ENCODE measurements at regions not wholly inside any gene's neighbourhood (a gene's known extent, or its start where the extent isn't known, plus 50 kb on each side); places are given as distances from the start of the nearest gene placed in this dataset.
"Not testable (repeated sequence)": the region's sequence is repeated elsewhere in the genome, so short reads cannot be mapped to it uniquely, and the experiment has no call there.

DNA sequence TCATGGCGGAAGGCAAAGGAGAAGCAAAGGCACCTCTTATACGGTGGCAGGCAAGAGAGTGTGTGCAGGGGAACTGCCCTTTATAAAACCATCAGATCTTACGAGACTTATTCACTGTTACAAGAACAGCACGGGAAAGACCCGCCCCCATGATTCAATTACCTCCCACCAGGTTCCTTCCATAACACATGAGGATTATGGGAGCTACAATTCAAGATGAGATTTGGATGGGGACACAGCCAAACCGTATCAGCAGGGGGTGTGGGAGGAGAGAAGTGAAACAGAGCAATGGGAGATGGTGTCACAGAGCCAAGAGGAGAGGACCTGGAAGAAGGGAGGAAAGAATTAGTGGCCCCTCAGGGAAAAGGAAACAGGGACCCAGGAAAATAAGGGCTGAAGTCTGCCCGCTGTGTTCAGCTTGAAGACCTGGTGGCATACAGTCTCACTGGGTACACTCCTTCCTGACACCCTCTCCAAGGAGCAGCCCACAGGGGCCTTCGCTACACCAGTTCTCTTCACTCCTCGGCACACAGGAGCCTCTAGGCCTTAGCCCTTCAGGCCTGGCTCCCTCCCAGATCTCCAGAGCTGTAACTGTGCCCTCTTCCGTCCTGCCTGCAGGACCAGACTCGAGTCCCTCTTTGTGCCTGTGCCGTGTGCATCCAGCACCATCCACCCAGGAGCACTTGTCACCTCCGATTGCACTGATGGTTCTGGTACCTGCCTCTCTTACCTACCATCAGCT, 262.1 kb downstream of the EIPR1 start:
- FAIRE-seq (no peak), DNase-seq (ENCODE audit: low spot score) (no peak)

DNA sequence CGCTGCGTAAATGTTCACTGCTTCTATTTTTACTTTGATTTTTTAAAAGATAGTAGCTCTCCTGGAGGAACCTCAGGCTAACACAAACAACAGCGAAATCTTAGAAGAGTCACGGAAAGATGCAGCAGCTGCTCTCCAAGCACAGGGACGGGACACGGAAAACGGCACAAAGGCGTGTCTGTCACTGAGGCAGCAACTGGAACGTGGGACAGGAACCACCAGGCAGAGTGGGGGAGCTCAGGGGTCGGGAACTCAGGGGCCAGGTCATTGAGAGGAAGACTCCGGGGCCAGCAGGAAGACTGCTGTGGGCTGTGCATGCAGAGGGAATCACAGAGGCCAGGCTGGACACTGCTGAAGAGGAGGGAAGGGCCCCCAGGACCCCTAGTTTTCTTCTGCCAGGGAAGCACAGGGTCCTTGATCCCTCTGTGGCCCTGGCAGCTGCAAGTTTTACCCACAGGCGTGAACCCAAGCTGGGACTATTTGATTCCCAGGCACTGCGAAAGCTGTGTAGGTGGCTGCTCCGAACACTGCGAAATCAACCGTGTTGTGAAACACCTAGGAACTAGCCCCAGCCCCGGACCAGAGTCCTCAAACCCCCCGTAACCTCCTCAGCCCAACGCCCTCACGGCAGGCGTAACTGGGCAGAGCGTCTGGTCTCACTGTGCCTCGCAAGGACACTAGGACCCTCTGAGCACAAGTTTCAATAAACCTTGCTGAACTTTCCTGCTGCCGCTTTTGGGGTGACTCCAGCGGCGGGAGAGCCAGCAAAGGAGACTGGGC, 263.0 kb downstream of the EIPR1 start:
- FAIRE-seq (no peak), DNase-seq (ENCODE audit: low spot score) (no peak)

DNA sequence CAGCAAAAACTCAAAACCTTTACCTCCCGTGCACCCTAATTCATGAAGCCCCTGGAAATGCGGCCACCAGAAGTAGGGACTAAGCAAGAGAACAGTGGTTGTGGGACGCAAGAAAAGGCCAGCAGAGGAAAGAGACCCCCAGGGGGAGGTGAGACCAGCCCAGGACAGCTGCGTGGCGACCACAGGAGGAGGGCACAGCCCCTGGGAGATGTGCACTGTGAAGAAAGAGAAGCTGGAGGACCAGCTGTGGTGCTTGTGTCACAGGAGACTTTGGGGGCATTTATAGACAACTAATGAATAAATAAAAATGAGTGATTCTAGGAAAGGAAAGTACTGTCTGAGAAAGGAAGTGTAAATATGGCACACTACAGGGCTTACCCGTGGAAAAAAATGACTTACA, 263.8 kb downstream of the EIPR1 start:
- DNase-seq (ENCODE audit: low spot score) (no peak), FAIRE-seq (no peak)

- no peak for DNase-seq (ENCODE audit: low spot score)
- FAIRE-seq = no peak
Measured at GRCh38 chr2:3113122-3113521, 264.5 kb downstream of the EIPR1 start.

DNA sequence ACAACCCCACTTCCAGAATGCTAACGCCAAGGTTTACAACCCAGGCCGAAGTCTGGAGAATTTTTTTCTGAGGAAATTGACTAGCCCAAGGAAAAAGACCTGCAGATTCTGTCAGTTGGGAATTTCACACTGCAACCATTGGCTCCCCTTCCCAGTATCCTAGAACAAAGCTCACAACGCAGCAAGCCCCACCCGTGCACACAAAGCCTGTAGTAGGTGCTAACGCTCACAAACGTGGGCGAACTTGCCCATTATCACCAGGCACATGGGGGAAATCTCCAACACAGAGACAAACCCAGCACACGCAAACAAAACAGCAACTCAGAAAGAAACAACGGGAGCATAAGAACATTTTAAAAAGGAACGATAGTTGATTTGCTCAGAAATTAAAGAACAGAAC, 265.1 kb downstream of the EIPR1 start:
- FAIRE-seq = no peak

GRCh38 chr2:3112131-3112530, 265.5 kb downstream of the EIPR1 start:
- no peak for DNase-seq (ENCODE audit: low spot score)
- FAIRE-seq = no peak

More for the DNA sequence above, 265.1 kb downstream of the EIPR1 start:
- DNase-seq (ENCODE audit: low spot score) = no peak

DNA sequence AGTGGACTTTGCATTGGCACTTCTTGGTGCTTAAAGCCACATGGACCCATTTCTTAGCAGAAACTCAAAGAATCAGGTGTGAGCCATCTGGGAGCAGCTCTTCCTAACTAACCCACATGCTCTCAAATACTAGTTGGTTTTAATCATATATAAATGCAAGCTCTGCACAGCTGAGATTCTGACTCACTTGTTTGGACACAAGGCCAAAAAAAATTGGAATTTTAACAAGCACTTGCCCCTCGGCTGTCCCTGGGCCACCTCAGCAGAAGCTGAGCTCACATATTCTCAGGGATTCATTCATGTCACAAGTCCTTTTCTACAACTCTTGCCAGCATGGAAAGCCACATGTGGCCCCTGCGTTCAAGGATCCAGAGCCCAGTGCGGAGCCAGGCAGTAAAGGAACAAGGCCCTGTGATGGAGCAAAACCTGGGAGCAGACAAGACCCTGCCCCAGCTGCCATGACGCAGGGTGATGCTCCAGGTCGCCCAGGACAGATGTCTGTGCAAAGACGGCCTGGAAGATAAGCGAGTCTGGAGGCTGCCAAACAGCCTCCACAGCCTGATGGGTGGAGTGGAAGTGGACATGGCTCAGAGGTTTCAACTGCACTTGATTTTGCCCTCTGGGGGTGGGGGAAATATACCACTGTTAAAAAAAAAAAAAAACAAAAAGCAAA, 266.5 kb downstream of the EIPR1 start:
- FAIRE-seq (no peak), DNase-seq (ENCODE audit: low spot score) (no peak)

DNA sequence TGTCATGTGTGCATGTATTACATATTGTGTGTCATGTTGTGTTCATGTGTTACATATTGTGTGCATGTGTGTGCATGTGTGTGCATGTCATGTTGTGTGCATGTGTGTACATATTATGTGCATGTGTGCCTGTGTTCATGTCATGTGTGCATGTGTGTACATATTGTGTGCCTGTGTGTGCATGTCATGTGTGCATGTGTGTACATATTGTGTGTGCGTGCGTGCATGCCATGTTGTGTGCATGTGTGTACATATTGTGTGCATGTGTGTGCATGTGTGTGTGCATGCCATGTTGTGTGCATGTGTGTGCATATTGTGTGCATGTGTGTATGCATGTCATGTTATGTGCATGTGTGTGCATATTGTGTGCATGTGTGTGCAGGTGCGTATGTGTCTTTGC, 267.1 kb downstream of the EIPR1 start:
- DNase-seq (ENCODE audit: low spot score) (no peak), FAIRE-seq (peak; percentile 97)

GRCh38 chr2:3108710-3109702, 268.6 kb downstream of the EIPR1 start:
- DNase-seq (ENCODE audit: low spot score) (no peak), FAIRE-seq (no peak)

- DNase-seq (ENCODE audit: low spot score) (no peak), FAIRE-seq (no peak)
Measured at GRCh38 chr2:3108105-3108504, 269.5 kb downstream of the EIPR1 start.

GRCh38 chr2:3107567-3107966, 270.1 kb downstream of the EIPR1 start:
- FAIRE-seq (no peak), DNase-seq (ENCODE audit: low spot score) (no peak)

- FAIRE-seq = no peak
- DNase-seq (ENCODE audit: low spot score) = no peak
Measured at GRCh38 chr2:3105814-3106569, 271.6 kb downstream of the EIPR1 start.

GRCh38 chr2:3104958-3105813, 272.4 kb downstream of the EIPR1 start:
- not testable (repeated sequence) for DNase-seq (ENCODE audit: low spot score); FAIRE-seq

- no peak for FAIRE-seq
Measured at GRCh38 chr2:3104261-3104660, 273.4 kb downstream of the EIPR1 start.

DNA sequence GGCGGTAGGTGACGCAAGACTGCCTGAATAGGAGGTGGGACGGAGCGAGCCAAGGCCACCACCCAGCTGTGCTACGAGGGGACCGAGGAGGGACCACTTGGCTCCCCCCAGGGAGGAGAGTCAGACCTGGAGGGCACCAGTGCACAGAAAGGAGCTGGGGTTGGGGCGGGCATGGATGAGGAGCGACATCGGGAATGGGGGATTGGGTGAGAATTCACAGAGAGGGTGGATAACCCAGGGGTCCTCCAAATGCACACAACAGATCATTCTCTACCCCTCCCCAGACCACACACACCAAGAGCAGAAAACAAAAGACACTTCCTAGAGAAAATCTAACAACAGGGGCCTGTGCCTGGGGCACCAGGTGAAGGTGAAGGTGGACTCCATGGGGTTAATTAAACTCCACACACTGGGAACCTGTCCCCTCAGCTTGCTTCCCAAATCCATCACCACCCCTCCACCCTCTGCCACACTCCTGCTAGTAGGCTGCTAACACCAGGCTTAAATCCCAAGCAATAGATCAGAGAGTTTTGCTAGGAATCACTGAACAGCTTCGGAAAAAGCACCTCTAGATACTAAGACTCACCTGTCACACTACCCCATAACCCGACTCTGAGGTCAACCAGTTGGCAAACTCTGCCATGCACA, 274.6 kb downstream of the EIPR1 start:
- DNase-seq (ENCODE audit: low spot score) = no peak
- FAIRE-seq = no peak

More at GRCh38 chr2:3104261-3104660, 273.4 kb downstream of the EIPR1 start:
- no peak for DNase-seq (ENCODE audit: low spot score)

- no peak for DNase-seq (ENCODE audit: low spot score)
- FAIRE-seq = no peak
Measured at GRCh38 chr2:3102081-3102921, 275.3 kb downstream of the EIPR1 start.

DNA sequence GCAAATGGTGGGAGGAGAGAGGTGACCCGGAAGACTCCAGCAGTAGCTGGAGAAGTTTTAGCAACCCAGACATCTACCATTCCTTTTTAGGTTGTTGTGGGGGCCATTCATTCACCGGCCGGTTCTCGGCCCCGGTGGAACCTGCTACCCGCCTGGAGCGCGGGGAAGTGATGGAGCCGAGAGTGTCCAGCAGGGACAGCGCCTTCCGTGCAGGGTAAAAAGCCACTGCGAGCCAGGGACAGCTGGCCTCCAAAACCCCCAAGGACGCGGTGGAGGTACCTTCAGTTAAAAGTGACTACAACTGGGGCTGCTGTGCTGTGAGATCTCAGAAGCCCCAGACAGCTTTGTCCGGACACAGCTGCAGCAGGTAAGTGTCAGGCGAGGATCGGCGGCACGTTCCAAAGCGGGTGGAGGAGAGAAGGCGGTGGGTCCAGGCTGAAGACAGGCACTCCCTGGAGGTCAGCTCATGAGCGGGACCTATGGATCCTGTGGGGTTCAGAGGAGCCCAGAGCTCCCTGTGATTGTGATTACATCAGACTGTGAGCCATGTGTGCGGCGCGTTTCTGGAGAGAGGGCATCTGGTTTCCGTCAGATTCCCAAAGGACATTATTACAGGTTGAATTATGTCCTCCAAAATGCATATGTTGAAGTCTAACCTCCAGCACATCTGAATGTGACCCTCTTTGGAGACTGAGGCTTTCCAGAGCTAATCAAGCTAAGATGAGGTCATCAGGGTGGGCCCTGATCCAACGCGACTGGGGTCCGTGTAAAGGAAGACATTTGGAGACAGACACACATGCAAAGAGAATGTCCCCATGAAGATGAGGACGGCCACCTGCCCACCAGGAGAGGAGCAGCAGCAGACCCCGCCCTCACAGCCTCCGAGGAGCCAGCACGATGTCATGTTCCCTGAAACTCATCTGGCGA, 276.3 kb downstream of the EIPR1 start:
- FAIRE-seq (no peak), DNase-seq (ENCODE audit: low spot score) (no peak)
